ENCODE measurements at regions not wholly inside any gene's neighbourhood (a gene's known extent, or its start where the extent isn't known, plus 50 kb on each side); places are given as distances from the start of the nearest gene placed in this dataset.

DNA sequence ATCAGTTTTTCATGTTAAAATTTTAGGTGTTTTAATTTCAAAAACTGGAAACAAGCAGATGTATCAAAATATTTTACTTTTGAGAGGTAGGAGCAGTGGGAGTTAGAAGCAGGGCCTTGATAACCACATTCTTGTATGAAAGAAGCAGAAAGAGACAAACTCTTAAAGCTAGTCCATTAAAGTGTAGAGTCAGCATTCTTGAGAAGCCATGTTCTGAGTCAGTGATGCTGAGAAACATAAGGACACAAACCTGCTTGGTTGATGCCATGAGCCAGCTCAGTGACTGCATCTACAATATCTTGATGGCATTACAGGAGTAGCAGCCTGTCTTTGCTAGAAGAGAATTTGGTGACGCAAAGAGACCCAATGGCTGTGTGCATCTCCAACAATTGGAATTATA is 826.1 kb upstream of the CTNND2 start:
- TF ChIP-seq CTCF (IDR thresholded peaks at IDR 0.05; ENCODE audit: borderline replicate concordance, control extremely low read depth, extremely low read depth, insufficient read depth, missing control alignments): no peak
- in situ Hi-C loops (cut with MboI; ENCODE audit: low sequenced_read_pairs, unreplicated experiment): no loop called here
- DNase-seq (ENCODE audit: low spot score): no peak

DNA sequence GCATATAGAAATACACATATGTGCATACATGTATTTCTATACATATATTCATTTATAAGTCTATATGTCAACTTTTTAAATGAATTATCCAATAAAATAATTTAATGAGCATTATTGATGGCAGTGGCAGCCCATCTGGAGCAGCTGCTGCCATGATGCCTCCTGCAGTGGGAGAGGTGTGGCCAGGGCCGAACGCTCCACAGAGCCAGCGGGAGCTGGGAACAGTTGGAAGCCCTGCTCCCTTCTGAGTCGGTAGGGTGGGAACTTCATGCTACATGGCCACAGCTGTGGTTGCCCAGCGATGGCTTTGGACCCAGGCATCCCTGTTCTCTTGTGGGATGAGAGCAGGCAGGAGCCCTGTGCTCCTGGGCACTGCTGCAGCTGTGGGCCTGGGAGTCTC is 812.4 kb upstream of the CTNND2 start:
- TF ChIP-seq CTCF (IDR thresholded peaks at IDR 0.05; ENCODE audit: borderline replicate concordance, control extremely low read depth, extremely low read depth, insufficient read depth, missing control alignments): no peak
- in situ Hi-C loops (cut with MboI; ENCODE audit: low sequenced_read_pairs, unreplicated experiment): no loop called here
- DNase-seq (ENCODE audit: low spot score): no peak

- no peak for DNase-seq (ENCODE audit: low spot score)
- TF ChIP-seq CTCF (IDR thresholded peaks at IDR 0.05; ENCODE audit: borderline replicate concordance, control extremely low read depth, extremely low read depth, insufficient read depth, missing control alignments): no peak
- in situ Hi-C loops (cut with MboI; ENCODE audit: low sequenced_read_pairs, unreplicated experiment): no loop called here
Measured at GRCh38 chr5:12707560-12707959, 803.3 kb upstream of the CTNND2 start.

GRCh38 chr5:12704955-12705354 is 800.7 kb upstream of the CTNND2 start:
- no peak for DNase-seq (ENCODE audit: low spot score)
- in situ Hi-C loops (cut with MboI; ENCODE audit: low sequenced_read_pairs, unreplicated experiment): no loop called here
- TF ChIP-seq CTCF (IDR thresholded peaks at IDR 0.05; ENCODE audit: borderline replicate concordance, control extremely low read depth, extremely low read depth, insufficient read depth, missing control alignments): no peak

DNA sequence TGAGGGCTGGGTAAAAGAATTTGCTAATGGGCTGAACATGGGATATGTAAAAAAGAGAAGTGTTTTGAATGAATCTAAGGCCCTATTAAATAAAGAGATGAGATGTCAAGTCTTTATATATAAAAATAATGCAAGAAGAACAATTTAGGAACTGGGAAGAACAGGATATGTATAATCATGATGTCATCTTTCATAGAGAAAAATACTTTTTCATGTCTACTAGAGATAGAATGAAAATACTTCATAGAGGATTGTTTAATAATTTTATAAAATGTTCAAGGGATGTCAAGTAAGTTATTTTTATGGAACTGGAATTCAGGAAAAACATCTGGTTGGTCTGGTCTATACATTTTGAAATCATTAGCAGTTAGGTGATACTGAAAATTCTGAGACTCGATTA is 799.0 kb upstream of the CTNND2 start:
- in situ Hi-C loops (cut with MboI; ENCODE audit: low sequenced_read_pairs, unreplicated experiment): no loop called here
- no peak for TF ChIP-seq CTCF (IDR thresholded peaks at IDR 0.05; ENCODE audit: borderline replicate concordance, control extremely low read depth, extremely low read depth, insufficient read depth, missing control alignments)
- no peak for DNase-seq (ENCODE audit: low spot score)

GRCh38 chr5:12695651-12696050 is 791.4 kb upstream of the CTNND2 start:
- no peak for TF ChIP-seq CTCF (IDR thresholded peaks at IDR 0.05; ENCODE audit: borderline replicate concordance, control extremely low read depth, extremely low read depth, insufficient read depth, missing control alignments)
- DNase-seq (ENCODE audit: low spot score): no peak
- in situ Hi-C loops (cut with MboI; ENCODE audit: low sequenced_read_pairs, unreplicated experiment): no loop called here

- DNase-seq (ENCODE audit: low spot score): no peak
- in situ Hi-C loops (cut with MboI; ENCODE audit: low sequenced_read_pairs, unreplicated experiment): no loop called here
- TF ChIP-seq CTCF (IDR thresholded peaks at IDR 0.05; ENCODE audit: borderline replicate concordance, control extremely low read depth, extremely low read depth, insufficient read depth, missing control alignments): no peak
Measured at GRCh38 chr5:12691330-12691729, 787.1 kb upstream of the CTNND2 start.

All from GM13976 (cell line).